Upper lobe of right lung (tissue), 1 donor: ENCODE measurements at regions not wholly inside any gene's neighbourhood (a gene's known extent, or its start where the extent isn't known, plus 50 kb on each side); places are given as distances from the start of the nearest gene placed in this dataset.

Experiments
- ATAC-seq: fragments of 200-7000 bp; cut with Tn5 transposase; one replicate; pipeline ENCODE4 v1.9.1; 2020; ENCODE audit warnings: mild to moderate bottlenecking, moderate library complexity
- DNase-seq: peaks from one replicate; pipeline ENCODE4 v3.0.0-alpha.2; 2020
- H3K27ac ChIP-seq: fragments of 200-600 bp; one replicate; pipeline ENCODE4 v1.8.0; 2022
- H3K27me3 ChIP-seq: fragments of 200-600 bp; one replicate; pipeline ENCODE4 v1.8.0; 2022; ENCODE audit warnings: mild to moderate bottlenecking
- H3K36me3 ChIP-seq: fragments of 200-600 bp; one replicate; pipeline ENCODE4 v1.8.0; 2022
- H3K4me1 ChIP-seq: fragments of 200-600 bp; one replicate; pipeline ENCODE4 v1.8.0; 2022
- H3K4me3 ChIP-seq: fragments of 200-600 bp; one replicate; pipeline ENCODE4 v1.8.0; 2022; ENCODE audit warnings: mild to moderate bottlenecking
- H3K9me3 ChIP-seq: fragments of 200-600 bp; one replicate; pipeline ENCODE4 v1.8.0; 2022
- CTCF ChIP-seq: fragments of 200-600 bp; IDR thresholded peaks from one replicate; pipeline ENCODE4 v1.8.0; 2022; ENCODE audit warnings: antibody characterized with exemption
- intact Hi-C: fragments of 100-400 bp; cut with DNase I; formaldehyde crosslinking; loops from one replicate; pipeline ENCODE4 v1.11.0; 2022
- donor health status: DM: no; HTN: yes; CAD: no; lungs with severe emphysema.

GRCh38 chr2:64367444-64368232, 86.3 kb upstream of the LGALSL start:
- DNase-seq = no peak
- intact Hi-C loops = no loop called here
- no peak for TF ChIP-seq CTCF

DNA sequence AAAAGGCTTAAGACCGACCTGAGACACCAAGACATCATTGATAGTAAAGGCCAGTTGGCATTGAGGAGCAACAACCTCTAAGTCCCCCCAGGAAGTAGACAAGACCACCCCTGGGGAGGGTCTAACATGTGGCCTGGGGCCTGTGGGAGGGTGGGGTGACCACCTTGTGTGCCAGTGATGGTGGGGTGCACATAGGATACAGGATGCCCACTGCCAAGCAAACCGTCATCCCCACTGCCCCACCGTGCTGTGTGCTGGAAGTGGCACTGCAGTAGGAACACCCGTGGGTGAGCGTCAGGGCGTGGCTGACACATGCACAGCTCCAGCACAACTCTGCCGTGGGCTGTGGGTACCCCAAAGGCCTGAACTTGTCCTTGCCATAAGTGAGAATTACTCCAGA, 84.3 kb upstream of the LGALSL start:
- Histone ChIP-seq H3K9me3 (no peaks in the 10 kb centered on the region), H3K27ac (no peak overlapping the region), H3K27me3 (no peaks in the 10 kb centered on the region), H3K4me1 (no peaks in the 10 kb centered on the region), H3K4me3 (no peak overlapping the region), H3K36me3 (no peaks in the 10 kb centered on the region)
- intact Hi-C loops = no loop called here
- DNase-seq (no peak), ATAC-seq (peak; percentile 19)
- TF ChIP-seq CTCF = no peak

More at GRCh38 chr2:64367444-64368232, 86.3 kb upstream of the LGALSL start:
- Histone ChIP-seq H3K9me3 (no peaks in the 10 kb centered on the region), H3K27ac (no peak overlapping the region), H3K4me1 (no peaks in the 10 kb centered on the region), H3K27me3 (no peaks in the 10 kb centered on the region), H3K36me3 (no peaks in the 10 kb centered on the region), H3K4me3 (no peak overlapping the region)
- ATAC-seq = no peak

GRCh38 chr2:64371727-64372126, 82.2 kb upstream of the LGALSL start:
- ATAC-seq = no peak
- H3K9me3 ChIP-seq = no peaks in the 10 kb centered on the region
- no peak overlapping the region for H3K4me3 ChIP-seq
- H3K4me1 ChIP-seq = no peaks in the 10 kb centered on the region
- intact Hi-C loops = no loop called here
- H3K27me3 ChIP-seq = no peaks in the 10 kb centered on the region
- no peak for TF ChIP-seq CTCF
- no peak for DNase-seq
- H3K27ac ChIP-seq = no peak overlapping the region
- H3K36me3 ChIP-seq = no peaks in the 10 kb centered on the region

GRCh38 chr2:64374686-64375085, 79.3 kb upstream of the LGALSL start:
- Histone ChIP-seq H3K4me3 (no peak overlapping the region), H3K36me3 (no peaks in the 10 kb centered on the region), H3K27ac (no peak overlapping the region), H3K4me1 (no peaks in the 10 kb centered on the region), H3K27me3 (no peaks in the 10 kb centered on the region), H3K9me3 (no peaks in the 10 kb centered on the region)
- ATAC-seq = no peak
- no peak for TF ChIP-seq CTCF
- DNase-seq = no peak
- intact Hi-C loops = no loop called here

DNA sequence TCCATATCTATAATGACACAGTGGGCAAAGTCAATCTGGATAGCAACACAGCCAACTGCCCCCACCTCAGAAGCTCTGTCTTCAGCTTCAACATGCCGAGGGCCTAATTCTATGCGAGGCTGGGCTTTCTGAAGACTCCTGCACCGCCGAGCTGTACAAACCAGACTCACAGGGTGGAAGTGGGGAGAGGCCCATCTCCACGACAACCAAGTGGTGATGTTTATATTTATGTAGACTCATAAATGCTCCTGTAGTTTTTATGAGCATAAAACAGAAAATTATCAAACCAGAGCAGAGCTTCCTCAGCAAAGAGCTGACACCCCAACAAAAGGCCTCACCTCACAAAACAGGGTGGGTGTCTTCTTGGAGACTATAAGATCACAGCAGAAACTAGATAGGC, 77.0 kb upstream of the LGALSL start:
- intact Hi-C loops = no loop called here
- no peak for ATAC-seq
- no peak overlapping the region for H3K27ac ChIP-seq
- DNase-seq = no peak
- peaks cover 3% of the 10 kb centered on the region for H3K4me1 ChIP-seq
- no peak for TF ChIP-seq CTCF
- H3K9me3 ChIP-seq = no peaks in the 10 kb centered on the region
- no peaks in the 10 kb centered on the region for H3K36me3 ChIP-seq
- no peak overlapping the region for H3K4me3 ChIP-seq
- no peaks in the 10 kb centered on the region for H3K27me3 ChIP-seq

DNA sequence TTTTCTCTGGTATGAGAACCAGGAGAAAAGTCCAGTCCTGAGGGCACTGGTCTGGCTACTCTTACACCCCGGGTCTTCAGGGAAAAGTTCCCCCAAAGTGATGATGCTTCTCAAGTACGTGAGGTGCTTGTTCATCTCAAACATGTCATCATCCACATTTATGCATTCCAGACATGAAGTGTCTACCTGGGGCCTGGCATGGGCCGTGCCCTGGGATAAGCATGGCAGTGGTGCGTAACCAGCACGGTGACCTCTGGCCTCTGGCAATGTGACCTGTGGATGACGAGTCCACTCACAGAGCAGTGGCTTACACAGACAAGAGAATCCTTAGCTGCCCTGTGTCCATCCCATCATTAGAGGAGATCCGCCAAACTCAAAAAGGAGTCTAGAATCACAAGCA, 74.8 kb upstream of the LGALSL start:
- TF ChIP-seq CTCF = no peak
- no peak for DNase-seq
- H3K4me1 ChIP-seq = peaks cover 3% of the 10 kb centered on the region
- intact Hi-C loops = no loop called here
- no peak overlapping the region for H3K4me3 ChIP-seq
- ATAC-seq = no peak
- H3K36me3 ChIP-seq = no peaks in the 10 kb centered on the region
- H3K27ac ChIP-seq = no peak overlapping the region
- H3K9me3 ChIP-seq = no peaks in the 10 kb centered on the region
- H3K27me3 ChIP-seq = no peaks in the 10 kb centered on the region
